Inferior parietal cortex (tissue), 1 donor: ENCODE measurements at regions not wholly inside any gene's neighbourhood (a gene's known extent, or its start where the extent isn't known, plus 50 kb on each side); places are given as distances from the start of the nearest gene placed in this dataset.
"Not testable (repeated sequence)": the region's sequence is repeated elsewhere in the genome, so short reads cannot be mapped to it uniquely, and the experiment has no call there.

ENCODE experiments used
- DNase-seq: peaks from one replicate; pipeline ENCODE4 v3.0.0-alpha.2; 2016; ENCODE audit errors: extremely low spot score

DNA sequence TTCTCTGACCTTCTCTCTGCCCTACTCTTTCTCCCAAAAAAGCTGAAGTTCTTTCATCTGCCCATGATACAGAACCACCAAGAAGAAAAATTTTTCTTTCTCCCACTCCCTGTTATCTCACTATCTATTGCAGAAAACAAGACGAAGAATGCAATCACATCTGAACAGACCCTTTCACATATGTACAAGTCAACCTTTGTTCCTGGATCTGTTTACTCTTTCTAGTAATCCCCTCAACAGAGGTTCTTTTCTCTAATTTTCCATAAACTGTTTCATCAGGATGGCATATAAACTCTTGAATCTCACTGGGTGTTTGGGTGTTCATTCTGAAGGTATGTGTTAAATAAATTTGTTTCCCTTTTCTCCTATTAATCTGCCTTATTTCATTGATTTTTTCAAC lies 1262.7 kb upstream of the NRXN1 start:
- no peak for DNase-seq

DNA sequence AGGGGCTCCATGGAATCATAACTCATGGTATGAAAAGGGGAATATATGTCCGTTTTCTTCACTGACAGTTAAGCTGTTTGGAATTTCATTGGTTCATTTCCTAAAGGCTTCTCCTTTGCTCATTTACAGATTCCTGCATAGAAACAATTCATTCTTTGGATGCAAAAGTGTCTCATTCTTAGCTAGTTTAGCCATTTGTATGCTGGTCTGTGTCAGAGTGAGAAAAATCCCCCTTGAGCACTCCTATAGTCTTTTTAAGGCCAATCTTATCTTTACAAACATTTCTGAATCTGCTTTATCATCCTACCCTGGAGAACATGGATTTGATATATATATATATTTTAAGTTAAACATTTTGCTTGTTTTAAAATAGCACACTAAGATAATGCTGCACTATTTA lies 1260.9 kb upstream of the NRXN1 start:
- no peak for DNase-seq

DNA sequence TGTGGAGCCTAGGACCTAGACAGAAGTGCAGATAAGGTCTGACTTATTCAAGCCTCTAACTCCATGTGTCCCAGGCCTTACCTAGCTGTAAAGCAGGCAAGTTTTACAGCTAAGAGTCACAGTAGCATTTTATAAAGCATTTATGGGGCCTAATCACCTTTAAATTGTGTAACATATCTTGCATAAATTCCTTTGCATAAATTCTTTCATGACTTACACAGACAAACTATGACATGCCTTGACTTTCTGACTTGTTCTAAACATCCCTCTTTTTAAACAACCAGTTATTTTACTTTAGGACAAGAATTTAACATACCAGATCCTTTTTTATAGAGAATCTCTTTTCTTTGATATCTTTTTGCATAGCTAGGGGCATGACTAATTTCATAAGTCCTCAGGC lies 1257.8 kb upstream of the NRXN1 start:
- no peak for DNase-seq

DNA sequence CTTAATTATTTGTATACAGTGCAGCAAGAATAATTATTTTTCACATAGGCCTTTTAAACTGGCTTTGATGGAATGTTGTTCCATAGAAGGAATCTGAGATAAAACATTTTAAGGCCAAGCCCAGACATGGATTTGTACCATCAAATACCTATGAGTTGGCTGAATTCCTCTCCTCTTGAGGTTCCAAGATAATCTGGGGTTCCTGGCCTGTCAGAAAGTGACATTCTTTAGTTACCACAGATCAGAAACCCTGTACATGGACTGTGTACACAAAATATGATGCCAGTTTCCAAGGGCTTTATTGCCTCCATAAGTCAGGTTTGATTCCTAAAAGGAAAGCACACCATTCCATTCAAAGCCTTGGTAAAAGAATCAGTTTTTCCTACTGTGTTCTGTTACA lies 1256.7 kb upstream of the NRXN1 start:
- DNase-seq = no peak

DNA sequence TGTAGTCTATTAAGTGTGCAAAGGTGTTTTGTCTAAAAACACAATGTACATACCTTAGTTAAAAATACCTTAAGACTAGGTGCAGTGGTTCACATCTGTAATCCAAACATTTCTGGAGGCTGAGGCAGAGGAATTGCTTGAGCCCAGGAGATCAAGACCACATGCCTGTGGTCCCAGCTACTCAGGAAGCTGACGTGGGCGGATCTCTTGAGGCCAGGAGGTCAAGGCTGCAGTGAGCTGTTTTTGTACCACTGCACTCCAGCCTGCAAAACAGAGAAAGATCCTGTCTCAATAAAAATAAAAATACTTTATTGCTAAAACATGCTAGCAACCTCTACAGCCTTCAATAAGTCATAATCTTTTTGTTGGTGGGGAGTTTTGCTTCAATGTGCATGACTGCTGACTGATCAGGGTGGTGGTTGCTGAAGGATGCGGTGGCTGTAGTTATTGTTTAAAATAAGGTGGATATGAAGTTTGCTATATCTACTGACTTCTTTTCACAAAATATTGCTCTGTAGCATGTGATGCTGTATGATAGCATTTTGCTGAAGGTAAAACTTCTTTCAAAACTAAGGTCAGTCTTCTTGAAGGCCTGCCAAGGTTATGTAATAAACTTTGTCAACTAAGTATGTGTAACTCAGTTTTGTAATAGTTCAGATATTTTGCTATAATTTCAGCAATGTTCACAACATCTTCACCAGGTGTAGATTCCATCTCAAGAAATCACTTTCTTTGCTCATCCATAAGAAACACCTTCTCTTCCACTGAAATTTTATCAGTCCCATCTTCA lies 1238.0 kb upstream of the NRXN1 start:
- no peak for DNase-seq

DNA sequence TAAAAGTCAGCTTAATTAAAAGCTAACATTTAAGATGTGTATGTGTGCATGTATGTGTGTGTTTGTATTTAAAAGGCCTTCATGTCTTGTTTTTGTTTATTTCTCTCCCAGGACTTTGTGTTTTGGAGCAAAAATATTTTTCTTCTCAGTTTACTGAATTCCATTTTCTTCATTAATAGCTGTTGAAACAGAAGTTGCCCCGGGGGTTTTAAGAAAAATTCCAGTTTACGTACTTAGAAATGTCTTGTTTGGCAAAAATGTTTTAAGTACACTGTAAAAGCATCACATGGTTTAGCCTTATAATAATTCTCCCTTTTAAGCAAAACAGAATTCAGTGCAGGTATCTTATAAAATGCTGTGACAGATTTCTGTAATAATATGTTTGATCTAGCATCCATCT lies 1233.0 kb upstream of the NRXN1 start:
- DNase-seq = no peak

DNA sequence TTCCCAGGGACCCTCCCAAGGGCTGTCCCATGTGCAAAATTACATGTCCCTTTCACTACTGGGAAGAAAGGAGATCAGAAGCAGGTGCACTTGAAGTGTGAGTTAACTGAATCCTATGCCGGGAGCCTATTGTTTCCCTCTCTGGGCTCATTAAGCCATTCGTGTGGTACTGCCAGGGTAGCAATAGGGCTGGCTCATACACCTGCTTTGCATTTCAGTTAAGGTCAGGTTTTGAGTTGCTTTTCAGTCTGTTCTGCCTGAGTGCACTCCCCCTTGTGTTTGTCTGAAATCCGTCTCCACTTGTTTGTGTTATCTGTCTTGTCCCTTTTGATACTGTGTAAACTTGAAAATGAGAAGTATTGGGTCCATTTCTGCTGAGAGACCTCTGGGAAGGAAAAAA lies 1232.6 kb upstream of the NRXN1 start:
- DNase-seq = no peak

DNA sequence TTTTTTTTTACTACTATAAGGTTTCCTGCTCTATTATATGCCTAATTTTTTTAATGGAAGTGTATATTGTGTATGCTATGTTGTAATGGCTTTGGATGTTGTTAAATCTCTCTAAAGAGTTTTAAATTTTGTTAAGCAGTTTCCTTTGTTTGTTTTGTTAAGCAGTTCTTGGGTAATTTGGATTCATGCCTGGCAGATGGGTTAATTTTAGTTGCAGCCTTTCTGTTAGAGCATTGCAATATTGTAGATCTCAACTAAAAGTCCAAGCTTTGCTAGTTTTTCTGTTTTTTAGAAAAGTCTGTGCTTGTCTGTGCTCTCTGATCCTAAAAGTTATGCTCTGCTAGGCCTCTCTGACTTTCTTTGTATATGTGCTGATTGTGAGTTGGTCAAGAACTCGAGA lies 1229.0 kb upstream of the NRXN1 start:
- DNase-seq = peak; percentile 2

DNA sequence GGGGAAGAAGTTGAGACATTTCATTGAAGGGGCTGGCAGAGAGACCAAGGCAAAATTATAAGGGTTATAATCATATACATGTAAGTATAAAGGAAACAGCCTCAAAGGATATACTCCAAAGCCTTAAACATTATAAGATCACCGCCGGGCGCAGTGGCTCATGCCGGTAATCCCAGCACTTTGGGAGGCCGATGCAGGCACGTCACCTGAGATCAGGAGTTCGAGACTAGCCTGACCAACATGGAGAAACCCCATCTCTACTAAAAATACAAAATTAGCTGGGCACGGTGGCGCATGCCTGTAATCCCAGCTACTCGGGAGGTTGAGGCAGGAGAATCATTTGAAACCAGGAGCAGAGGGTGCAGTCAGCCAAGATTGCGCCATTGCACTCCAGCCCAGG lies 1227.0 kb upstream of the NRXN1 start:
- DNase-seq = not testable (repeated sequence)

DNA sequence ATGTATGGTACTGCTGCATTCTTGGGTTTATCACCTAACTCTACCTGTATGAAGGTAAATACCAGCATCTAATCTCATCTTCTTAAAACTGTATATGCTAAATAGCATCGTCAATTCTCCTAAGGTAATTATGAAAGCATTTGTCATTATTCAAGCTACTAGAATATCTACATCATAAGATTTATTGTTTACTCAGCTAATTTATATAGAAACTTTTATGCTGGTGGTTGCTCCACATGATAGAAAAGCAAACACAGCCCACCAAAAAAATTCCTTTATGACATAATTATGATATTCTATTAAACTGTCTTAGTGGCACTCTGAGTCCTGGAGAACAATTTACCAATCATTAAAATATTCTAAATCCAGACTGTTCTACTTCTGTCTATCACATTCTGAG lies 1226.1 kb upstream of the NRXN1 start:
- no peak for DNase-seq

DNA sequence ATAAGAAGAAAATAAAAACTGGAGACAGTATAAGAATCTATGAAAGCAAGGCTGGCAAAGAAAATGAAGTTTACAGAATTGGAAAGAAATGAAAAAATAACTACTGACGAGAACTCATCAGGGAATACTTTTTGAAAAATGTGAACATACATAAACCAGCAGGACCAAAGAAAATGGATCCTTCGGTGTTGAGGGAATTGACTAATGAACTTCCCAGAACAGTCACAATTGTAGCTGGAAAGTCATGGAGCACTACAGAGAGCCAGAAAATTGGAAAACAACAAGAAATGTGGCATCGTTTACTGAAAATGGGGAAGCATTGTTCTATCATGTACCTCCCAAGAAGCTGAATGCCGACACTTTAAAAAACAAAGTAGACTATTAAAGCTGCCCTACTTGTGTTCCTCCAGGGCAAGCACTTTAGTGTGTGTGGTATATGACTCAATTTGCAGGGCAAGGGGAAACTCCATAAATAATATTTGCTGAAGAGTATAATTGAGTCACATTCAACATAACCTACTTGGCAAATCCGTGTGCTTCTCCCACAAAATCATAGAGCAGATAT lies 1221.6 kb upstream of the NRXN1 start:
- no peak for DNase-seq

DNA sequence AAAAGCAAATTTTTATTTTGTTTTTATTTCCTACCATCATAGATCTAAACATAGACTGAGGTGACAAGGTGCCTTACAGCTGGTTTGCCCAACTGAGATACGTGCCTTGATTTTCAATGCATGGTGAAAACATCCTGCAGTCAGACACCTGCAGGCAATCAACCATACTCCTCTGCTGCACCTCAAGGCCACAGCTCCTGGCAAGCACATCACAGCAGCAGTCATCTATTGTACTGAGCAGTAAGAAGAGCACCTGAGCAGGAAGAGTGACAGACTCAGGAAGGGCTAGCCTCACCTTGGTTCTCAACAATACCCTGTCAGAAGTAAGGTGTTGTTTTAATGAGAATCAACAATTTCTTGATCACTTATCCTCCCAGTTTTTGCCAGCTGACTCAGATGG lies 1206.8 kb upstream of the NRXN1 start:
- DNase-seq = no peak

DNA sequence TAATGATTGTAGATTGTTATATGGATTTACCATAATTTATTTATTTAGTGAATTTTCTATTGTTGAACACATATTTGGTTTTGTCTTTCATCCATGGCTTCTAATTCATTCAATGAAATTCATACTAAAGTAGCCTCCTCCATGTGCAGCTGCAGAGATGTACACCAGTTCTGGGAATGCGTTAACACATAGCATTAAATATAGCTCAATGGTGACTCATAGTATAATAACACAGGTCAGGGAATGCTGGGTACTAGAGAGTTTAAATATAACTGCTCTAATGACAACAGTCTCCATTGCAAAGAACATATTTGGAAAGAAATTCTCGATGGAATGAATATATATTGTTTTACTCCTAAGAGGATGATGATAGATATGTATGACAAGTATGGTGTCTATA lies 1190.2 kb upstream of the NRXN1 start:
- peak; percentile 6 for DNase-seq

DNA sequence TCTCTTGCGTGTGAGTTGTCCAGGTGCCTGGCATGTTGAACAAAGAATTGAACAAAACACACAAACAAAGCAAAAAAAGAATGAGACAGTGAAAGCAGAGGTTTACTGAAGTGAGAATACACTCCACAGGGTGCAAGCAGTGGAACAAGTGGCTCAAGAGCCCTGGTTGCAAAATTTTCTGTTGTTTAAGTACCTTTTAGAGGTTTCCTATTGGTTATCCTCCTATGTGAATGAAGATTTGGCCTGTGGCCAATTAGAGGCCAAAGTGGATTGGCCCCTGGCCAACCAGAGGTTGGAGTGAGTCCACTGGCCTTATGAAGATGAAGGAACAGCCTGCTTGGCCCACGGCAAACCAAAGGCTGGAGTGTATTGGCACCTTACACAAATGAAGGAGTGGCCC lies 1188.5 kb upstream of the NRXN1 start:
- DNase-seq = no peak

DNA sequence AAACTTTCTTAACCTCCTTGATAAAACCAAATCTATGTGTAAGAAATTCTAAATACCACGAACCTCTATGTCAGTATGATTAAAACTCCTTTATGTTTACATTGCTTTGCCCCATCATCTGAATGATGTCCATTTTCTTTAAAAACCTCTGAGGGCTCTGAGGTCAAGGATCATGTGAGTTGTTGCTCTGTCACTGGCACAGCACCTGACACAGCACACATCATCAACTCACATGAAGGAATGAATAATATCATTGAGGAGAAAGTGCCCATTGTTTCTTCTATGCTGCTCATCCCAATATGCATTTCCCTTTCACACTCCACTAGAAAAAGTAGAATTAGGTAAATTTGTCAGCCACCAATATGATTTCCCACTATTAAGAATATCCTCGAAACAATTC lies 1178.7 kb upstream of the NRXN1 start:
- no peak for DNase-seq

DNA sequence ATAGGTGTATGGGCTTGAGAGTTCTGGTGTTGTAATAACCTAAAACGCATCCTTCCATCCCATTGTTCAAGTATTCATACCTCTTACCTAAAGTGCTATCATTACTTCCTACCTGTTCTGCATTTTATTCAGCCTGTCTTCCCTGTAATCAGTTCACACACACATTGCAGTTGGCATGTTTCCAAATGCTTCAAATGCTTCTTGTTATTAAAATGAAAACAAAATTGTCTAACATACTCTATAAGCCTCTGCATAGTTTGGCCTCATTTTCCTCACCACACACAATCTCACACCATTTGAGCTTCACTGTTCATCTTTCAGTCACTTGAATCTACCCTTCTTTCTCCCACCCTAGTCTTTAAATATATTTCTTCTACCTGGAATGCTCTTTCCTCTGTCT lies 1178.2 kb upstream of the NRXN1 start:
- no peak for DNase-seq

DNA sequence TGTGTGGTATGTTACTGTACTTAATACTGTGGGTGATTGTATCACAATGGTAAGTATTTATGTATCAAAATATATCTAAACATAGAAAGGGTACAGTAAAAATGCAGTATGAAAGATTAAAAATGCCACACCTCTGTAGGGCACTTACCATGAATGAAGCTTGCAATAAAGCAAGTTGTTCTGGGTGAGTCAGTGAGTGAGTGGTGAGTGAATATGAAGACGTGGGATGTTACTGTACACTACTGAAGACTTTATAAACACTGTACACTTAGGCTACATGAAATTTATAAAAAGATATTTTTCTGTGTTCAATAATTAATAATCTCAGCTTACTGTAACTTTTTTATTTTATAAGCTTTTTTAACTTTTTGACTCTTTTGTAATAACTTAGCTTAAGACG lies 1162.4 kb upstream of the NRXN1 start:
- DNase-seq = no peak

DNA sequence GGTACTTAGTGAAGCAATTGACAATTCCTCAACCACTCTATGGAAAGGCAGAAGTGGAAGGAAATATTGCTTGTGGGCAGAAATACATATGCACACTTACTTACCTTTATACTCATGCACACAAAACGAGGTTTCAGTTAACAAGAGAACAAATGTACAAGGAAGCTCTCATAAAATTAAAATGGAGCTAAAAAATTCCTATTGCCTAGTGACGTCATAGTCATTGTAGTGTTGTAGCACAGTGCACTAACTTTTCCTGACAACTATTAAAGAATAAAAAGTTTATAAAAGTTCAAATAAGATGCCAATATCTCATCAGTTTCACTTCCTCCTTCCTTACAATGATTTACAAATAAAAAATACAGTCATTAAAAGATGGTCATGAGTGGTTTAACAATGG lies 1161.9 kb upstream of the NRXN1 start:
- no peak for DNase-seq

DNA sequence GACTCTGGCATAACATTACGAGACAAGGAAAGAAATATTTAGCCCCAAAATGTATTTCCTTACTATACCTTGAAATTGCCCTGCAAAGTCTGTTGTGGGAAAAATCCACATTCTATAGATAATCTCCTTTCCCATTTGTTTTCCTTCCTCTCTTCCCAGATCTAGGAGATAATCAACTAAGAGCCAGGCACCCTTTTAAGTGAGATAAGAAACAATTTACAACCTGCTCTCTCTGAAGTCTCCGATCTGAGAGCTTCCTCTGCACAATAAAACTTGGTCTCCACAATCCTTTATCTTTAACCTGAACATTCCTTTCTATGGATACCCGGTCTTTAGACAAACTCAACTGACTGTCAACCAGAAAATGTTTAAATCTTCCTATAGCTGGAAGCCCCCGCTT lies 1160.7 kb upstream of the NRXN1 start:
- no peak for DNase-seq

DNA sequence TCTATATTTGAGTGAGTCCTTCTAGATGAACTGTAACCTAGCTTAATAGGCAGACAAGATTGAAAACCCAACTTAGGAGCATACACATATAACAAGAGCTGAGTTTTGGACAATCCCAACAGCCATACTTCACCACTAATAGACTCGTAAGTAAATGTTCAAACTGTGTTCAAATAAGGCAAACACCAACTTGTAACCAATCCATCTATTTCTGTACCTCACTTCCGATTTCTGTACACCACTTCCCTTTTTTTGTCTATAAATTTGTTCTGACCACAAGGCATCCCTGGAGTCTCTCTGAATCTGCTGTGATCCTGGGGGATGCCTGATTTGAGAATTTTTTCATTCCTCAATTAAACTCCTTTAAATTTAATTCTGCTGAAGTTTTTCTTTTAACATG lies 1149.1 kb upstream of the NRXN1 start:
- no peak for DNase-seq

DNA sequence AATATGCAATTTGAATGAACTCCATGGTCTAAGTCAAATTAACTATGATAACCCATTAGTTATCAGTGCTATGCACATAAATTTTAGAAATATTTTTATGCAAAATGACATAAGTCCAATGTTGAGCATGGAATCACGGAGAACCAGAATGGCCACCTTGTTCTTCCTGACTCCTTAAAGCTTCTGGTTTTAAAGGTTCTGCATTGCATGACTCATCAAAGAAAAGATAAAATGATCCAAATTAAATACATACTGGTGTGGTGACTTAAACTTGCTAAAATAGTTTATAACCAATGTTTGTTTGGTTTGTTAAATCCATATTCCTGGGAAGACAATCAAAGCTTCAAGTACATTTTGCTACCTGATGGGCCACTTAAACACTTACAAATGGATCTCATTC lies 1146.9 kb upstream of the NRXN1 start:
- DNase-seq = no peak

DNA sequence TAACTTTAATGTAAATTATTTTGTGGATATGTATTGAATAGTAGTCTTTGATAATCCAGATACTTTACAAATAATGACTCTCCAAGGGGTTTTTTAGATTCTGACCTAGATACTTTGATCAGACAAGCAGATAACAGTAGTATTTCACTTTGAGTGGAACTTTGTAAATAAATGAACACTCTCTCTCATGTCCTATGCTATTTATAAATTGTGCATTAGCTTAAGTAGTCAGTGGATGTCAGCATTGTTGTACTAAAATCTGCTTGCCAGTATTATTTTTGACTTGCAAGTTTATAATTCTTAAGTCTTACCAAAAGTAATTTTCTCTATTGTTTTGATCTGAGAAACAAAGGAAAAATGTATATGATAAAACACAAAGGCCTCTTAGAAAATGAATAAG lies 1113.1 kb upstream of the NRXN1 start:
- no peak for DNase-seq

DNA sequence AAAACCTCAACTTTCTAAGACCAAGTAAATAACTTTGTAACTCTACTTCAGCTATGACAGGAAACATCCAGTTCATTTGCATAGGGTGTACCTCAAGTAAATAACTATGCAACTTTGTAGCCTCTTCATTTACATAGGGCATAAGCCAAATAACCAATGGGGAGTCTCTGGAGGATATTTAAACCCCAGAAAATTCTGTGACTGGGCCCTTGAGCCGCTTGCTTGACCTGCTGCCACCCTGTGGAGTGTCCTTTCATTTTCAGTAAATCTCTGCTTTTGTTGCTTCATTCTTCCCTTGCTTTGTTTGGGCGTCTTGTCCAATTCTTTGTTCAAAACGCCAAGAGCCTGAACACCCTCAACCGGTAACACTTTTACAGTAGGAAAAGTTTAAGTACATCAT lies 1112.7 kb upstream of the NRXN1 start:
- DNase-seq = no peak

DNA sequence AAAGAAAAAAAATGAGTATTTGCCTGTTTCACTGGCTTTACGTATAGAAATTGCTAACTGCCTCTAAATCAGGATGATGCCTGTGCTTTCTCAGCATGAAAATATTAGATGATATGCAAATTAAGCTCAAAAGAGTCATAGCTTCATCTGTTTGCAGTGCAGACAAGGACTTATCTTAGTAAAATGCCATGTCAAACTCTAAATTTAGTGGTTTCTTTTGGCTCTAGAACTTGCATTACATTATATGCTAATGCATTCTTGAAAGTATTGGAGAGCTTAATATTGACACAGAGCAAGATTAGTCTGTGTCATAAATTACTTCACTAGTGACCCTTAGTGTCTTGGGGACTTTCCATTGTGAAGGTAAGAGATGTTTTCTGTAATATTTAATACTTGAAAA lies 1109.1 kb upstream of the NRXN1 start:
- DNase-seq = no peak
